ENCODE measurements at regions not wholly inside any gene's neighbourhood (a gene's known extent, or its start where the extent isn't known, plus 50 kb on each side); places are given as distances from the start of the nearest gene placed in this dataset.

- no peak for DNase-seq
Observed at GRCh38 chr5:90185897-90186468, 223.6 kb downstream of the CETN3 start.

GRCh38 chr5:90184764-90185163 is 224.8 kb downstream of the CETN3 start:
- no peak for DNase-seq

GRCh38 chr5:90182726-90183125 is 226.8 kb downstream of the CETN3 start:
- no peak for DNase-seq

DNA sequence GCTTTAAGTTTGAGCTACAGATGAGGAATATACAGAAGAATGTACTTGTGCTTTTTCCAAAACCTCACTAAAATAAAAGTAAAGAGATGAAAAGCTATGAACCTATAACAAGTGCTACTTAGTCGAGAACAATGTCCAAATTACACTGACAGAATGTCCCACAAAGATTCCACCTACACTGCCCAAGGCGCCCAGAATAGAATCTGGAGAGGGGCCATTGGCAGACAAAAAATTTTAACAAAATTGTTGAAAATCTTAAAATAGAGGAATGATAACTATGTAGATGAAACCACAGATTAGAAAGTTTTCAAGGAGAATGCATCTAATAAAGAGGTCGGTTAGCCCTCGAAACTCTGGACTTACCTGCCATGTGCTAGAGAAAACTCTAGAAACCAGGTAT is 235.3 kb downstream of the CETN3 start:
- no peak for DNase-seq

GRCh38 chr5:90173299-90174030 is 236.1 kb downstream of the CETN3 start:
- DNase-seq = no peak

- no peak for DNase-seq
Observed at GRCh38 chr5:90171466-90171865, 238.1 kb downstream of the CETN3 start.

GRCh38 chr5:90170261-90170660 is 239.3 kb downstream of the CETN3 start:
- DNase-seq = no peak

- no peak for DNase-seq
Observed at GRCh38 chr5:90169078-90169477, 240.5 kb downstream of the CETN3 start.

- DNase-seq = no peak
Observed at GRCh38 chr5:90168399-90168798, 241.2 kb downstream of the CETN3 start.

DNA sequence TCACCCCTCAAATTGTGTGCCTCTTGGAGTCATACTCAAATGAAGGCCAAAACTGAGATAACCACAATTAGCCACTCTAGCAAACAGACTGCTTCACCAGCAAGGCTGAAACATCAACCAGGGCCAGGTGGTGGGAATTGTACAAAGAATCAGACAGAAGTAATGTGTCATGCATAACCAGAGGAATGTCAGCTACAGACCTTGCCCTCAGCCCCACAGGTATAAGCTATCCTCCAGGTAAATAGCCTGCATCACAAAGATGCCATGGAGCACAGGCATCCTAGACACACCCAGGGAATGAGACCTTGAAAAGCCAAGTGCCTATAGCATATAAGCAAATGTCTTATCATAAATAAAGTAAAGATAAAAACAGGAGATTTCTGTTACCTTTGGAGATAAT is 242.7 kb downstream of the CETN3 start:
- no peak for DNase-seq

DNA sequence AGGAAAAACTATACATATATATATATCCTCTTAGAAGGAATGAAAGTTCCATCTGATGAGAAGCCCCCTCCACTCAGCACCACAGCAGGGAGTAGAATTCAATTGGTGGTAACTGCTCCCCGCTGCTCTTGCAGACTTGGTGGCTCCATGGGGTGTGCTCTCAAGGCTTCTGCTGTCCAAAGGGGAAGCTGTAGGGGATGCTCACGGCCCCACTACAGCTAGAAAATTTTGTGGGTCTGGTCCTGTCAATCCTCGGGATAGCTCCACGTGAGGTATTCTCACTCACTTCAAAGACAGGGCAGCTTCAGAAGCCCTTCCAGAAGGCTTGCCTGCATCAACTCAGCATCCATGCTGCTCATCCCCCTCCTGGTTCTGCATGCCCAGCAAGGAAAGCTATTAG is 247.2 kb downstream of the CETN3 start:
- no peak for DNase-seq

DNA sequence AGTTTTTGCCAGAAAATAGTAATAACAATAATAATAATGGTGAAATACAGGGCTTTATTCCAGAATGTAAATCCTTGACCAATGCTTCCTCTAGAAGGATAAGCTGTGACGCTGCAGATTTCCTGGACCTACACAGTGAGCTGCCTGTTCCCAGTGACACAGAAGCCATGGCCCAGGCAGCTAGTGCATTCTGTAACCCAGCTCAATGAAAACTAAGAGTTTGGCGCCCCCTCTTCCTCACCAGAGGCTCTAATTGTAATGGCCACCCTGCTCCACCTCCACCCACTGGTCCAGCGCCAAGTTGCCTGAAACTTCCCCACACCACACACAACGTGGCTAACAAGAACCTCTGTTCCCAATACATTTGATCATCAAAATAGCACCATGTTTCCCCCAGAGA is 248.1 kb downstream of the CETN3 start:
- no peak for DNase-seq

GRCh38 chr5:90158131-90158530 is 251.4 kb downstream of the CETN3 start:
- DNase-seq = no peak

DNA sequence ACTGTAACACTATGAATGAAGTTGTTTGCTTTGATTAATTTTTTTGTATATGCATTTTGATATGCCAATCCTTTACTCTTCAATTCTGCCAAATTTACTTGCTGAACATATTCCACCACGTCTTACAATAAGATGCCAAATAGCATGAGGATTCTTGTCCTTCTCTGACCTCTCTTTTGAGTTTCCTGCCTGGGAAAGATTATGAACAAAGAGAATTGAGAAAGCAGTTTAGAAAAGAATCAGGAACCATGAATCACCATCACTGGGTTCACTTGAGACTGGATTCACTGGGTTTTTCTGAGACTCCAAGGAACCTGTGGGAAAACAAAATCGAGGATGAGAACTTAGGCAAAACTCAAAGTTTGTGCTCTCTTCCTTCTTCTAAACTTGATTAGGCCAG is 256.5 kb downstream of the CETN3 start:
- no peak for DNase-seq

- no peak for DNase-seq
Observed at GRCh38 chr5:90144625-90145327, 264.8 kb downstream of the CETN3 start.

- no peak for DNase-seq
Observed at GRCh38 chr5:90142541-90142940, 267.0 kb downstream of the CETN3 start.

GRCh38 chr5:90141984-90142383 is 267.6 kb downstream of the CETN3 start:
- no peak for DNase-seq

DNA sequence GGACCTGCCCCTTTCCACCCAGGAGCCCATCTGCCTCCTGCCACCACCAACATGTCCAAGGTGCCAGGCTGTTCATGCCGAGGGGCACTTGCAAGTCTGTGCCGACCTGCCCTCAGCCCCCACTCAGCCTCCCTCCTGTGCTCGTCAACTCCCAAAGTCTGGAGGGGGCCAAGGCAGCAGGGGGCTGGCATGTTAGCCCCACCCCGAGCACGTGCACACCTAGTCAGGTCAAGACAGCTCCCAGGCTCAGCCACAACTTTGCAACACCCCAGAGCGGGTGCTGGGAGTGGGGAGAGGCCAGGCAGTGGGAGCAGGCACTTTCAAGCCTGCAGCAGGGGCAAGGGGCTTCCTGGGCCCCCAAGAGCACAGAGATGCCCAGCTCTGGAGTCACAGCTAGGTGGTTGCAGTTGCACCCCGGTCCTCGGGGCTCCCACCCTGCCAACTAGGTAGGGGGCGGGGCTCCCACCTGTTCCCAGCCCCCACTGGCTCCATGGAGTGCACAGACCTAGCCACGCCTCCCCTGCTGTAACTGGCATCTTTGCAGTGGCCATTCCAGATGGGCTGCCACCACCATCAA is 272.5 kb downstream of the CETN3 start:
- DNase-seq = no peak

- no peak for DNase-seq
Observed at GRCh38 chr5:90135779-90136378, 273.7 kb downstream of the CETN3 start.

- DNase-seq = no peak
Observed at GRCh38 chr5:90134892-90135291, 274.7 kb downstream of the CETN3 start.

- no peak for DNase-seq
Observed at GRCh38 chr5:90134381-90134780, 275.2 kb downstream of the CETN3 start.

- DNase-seq = no peak
Observed at GRCh38 chr5:90133941-90134340, 275.6 kb downstream of the CETN3 start.

DNA sequence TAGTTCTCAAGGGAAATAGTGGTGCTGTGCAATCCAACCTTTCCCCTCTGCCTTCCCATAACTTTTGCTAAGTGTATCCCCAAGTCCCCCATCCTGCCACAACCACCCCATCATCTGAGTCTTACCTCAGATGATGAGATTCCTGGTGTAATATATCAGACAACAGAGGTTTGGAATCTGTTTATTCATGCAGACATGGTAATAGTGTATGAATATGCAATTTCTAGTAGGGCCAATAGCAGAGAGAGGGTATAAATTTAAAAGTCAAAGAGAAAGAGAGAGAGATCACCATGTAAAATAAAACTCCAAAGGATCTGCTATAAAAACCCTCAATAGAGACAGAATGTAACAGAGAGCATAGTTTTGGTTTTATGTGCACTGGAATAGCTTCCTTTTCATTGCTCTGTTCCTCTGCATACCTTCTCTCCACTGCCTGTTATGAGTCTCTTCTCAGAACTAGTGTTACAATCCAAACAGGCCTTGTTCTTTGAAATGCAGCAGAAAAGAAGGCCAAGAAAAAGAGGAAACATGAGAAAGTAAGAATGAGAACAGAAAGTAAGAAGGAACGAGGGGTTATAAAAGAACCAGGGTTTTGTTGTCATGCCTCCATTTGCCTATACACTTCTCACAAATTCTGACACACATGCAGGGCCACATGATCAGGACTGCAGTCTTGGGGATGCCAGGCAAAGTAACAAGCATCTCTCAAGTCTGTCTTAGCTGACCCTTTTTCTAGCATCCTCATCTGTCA is 278.0 kb downstream of the CETN3 start:
- no peak for DNase-seq

Measured in activated CD4-positive, CD25-positive, alpha-beta regulatory T cell treated with anti-CD3 and anti-CD28 coated beads, Interleukin-2, amount 50 U/mL, for 72 hours (primary cell).